HG03066 (cell line): ENCODE measurements at regions not wholly inside any gene's neighbourhood (a gene's known extent, or its start where the extent isn't known, plus 50 kb on each side); places are given as distances from the start of the nearest gene placed in this dataset.

ENCODE experiments used
- ATAC-seq: cut with Tn5 transposase; IDR thresholded peaks from one replicate; pipeline ENCODE4 v1.9.1; 2021; ENCODE audit warnings: low read depth; ENCODE audit not compliant: unreplicated experiment

DNA sequence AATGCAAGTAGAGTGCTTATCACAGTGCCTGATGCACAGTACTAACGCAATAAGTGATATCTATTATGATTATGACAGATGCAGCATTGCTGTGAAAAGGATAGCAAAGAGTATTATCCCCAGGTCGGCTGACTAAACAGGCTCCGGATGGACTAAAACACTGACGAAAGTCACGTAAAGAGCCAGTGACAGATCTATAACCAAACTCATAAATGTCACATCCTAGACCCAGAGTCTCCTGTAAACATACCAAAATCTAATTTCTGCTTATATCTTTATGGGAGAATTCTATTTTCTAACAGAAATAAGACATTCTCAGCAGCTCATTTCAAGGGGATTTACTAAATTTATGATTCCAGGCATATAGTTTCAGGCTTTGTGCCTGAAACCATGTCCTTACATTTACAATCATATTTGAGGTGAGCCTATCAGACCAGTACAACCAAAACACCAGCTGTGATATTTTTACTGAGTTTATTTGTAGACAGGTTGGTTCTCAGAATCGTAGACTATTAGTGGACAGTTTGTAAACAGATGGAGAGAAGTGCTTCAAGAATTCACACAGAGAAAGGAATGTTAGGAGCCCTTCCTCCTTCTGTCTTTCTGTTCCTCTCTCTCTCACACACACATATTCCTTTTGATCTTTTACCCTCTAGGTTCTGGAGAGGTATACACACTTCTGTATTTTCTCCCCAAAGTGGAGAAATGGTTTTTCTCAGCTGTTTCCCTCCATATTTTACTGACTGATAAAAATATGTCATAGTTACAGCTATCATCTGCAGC, 52.4 kb upstream of the WDR26 start:
- no peak for ATAC-seq

DNA sequence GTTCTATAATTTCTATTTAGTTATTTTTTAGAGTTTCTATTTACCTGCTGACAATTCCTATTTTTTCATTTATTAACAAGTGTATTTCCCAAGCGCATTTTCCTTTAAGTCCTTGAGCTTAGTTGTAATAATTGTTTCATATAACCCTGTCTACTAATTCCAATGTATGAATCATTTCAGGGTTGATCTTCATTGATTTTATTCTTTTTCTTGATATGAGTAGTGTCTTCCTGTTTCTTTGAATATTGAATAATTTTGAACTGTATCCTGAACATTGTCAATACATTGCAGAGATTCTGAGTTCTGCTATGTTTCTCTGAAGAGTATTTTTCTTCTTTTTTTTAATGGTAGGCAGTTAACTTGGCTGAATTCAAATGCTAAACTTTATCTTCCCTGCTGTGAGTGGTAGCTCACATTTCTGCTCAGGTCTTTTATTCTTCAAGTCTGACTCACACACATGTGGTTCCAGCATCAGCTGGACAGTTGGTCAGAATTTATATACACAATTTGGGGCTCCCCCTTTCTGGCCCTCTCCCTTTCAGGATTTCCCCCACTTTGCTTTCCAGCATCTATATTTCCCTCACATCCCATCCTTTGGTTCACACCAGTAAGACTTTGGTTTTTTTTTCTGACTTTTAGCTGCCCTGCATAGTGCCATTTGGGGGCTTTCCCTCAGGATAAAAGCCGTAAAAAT, 54.4 kb upstream of the WDR26 start:
- ATAC-seq: no peak

GRCh38 chr1:224489534-224490365, 55.2 kb upstream of the WDR26 start:
- ATAC-seq: no peak

DNA sequence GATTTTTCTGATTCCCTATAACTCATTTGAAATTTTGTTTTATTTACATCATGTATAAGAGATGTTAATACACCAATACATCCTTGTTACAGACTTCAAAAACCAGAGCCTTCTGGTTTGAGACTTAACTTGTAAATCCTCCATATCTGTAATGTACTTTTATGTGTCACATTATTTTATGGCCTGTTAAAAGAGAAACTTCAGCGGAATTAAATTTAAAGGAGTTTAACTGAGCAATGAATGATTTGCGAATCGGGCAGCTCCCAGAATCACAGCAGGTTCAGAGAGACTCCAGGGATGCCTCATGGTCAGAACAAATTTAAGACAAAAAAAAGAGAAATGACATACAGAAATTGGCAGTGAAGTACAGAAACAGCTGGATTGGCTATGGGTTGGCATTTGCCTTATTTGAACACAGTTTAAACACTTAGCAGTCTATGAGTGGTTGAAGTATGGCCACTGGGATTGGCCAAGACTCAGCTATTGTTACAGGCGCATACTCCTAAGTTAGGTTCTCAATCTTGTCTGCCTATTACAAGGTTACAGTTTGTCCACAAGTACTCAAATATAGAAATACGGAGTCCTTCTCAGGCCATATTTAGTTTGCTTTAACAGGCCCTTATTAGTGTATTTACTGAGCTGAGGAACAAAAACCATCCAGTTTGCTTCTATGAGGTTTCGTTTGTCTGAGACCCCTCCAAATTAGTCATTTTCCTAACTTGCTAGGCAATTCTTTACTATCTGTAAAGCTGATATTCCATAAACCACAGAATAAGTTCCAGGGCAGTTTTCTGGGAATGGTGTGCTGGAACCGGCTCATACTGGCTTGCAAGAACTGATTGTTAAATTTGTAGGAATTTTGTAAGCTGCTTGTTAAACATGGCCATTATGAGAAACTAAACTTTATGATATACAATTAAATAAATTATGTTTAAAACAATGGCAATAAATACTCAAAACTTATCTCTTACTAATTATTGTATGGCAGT, 56.2 kb upstream of the WDR26 start:
- no peak for ATAC-seq

DNA sequence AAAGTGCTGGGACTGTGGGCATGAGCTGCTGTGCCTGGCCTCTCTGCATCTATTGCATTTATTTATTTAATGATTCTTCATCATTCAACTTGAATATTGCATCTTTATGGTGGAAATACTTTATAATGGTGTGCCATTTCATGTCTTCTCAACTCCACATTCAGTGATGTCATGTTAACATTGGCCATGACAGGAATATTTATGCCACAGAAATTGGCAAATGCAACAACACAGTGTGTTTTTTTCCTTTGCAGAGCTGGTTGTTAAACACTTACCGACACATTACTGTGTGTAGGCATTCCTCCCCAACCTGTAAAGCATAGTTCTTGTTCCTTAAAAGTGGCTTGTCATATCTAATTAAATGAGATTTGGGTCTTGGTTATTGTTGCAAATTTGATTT, 57.4 kb upstream of the WDR26 start:
- no peak for ATAC-seq

GRCh38 chr1:224492632-224493031, 58.0 kb upstream of the WDR26 start:
- no peak for ATAC-seq

DNA sequence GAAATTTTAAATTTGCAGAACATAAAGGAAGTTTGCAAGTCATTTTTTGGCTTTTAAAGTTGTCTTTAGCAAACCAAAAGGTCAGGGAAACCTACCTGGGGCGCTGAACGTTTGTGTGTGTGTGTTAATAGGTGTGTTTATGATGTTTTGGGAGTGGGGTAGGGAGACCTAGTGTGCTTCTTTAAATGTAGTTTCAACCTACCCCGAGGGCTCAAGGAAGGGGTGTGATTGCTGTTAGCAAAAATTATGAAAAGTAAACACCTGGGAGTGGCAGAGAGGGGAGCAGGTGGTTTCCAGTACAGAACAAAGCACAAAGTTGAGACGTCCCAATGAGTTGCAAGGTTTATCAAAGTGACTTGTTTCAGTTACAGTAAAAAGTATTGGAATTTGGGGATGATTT, 58.7 kb upstream of the WDR26 start:
- no peak for ATAC-seq

DNA sequence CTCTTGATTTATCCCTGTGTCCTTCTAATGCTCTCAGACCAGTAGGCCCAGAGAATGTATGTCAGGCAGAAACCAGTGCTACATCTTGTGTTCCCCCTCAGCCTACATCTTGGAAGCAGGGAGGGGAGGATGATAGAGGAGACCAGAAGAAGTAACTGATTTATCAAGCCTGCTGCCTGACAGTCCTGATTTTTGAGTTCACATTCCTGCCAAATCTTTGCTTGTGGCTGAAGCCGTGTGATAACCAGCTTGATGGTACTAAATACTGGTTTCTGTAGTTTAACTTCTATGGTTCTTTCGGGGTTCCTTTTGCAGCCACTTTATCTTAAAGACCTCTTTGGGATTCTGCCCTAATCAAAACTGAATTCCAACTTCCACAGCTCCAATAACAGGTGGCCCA, 59.7 kb upstream of the WDR26 start:
- ATAC-seq: no peak

- no peak for ATAC-seq
Observed at GRCh38 chr1:224495866-224496265, 61.3 kb upstream of the WDR26 start.

DNA sequence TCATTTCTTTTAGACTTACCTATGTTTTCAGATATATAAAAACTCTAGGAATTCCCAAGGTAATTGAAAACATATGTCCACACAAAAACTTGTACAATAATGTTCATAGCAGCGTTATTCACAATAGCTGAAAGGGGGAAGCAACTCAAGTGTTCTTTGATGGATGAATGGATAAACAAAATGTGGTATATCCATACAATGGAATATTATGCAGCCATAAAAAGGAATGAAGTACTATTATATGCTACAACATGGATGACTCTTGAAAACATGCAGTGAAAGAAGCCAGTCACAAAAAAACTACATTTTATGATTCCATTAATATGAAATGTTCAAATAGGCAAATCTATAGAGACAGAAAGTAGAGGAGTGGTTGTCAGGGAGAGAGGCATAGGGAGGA, 62.2 kb upstream of the WDR26 start:
- no peak for ATAC-seq

DNA sequence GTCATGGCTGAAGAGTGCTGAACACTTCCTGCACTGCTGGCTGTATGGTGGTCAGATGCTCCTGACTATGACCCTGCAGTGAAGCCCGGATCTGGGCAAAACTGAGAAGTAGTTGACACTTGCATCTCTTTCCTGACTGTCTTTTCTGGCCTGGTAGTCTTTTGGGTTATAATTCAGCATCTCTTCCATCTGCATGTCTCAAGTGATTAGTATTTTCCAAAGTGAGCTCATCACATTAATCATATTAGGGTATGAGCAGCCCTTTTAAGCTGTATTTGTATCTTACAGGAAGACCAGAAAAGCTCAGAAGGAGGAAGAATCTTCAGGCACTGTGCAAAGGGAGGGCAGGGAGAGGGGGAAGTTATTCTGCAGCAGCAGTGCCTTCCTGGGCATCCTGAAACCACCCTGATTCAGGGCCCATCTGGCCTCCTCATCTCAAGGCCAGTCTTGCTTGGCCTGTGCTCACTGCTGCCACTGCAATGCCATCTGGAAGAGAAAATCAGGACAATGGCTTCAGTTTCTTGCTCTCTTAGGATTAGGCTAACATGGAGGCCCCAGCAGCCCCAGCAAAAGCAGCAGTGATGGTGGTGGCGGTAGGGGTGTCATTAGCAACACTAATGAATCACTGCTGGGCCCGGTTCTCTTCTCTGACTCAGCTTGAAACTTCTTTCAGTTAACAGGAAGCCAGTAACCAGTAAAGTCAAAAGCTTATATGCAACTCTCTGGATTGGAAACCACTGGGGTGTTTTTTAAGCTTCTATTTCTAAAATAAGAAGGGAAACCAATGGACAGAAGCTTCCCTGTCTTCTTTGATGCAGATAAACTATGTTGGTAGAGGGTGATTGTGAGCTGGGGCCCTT, 63.3 kb upstream of the WDR26 start:
- peak; percentile 94 for ATAC-seq

DNA sequence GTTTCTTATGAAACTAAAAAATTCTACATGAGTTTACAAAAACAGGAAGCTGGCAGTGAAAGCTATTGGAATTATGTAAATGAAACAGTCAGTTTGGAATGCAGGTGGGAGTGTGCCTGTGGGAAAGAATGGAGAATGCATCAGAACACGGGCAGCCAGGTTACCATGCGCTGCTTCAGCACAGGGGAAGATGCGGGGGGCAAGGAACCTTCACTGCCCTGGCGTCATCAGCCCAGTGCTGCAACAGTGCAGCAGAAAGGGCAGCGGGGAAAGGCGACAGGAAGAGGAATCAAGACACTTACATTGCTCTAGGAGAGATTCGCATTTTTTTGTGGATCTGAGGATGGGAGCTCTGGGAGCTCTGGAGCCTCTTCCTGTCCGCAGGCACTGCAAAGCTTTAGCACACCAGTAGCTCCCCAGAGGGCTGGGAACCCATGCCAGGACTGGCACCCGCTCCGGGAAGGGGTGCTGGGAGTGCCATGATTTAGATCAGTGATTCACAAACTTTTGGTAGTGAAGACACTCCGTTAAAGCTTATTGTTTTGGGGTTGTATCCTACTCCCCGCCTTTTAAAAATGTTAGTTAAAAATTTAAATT, 64.1 kb upstream of the WDR26 start:
- no peak for ATAC-seq

GRCh38 chr1:224499204-224499603, 64.6 kb upstream of the WDR26 start:
- ATAC-seq: no peak

GRCh38 chr1:224500796-224501195, 66.2 kb upstream of the WDR26 start:
- ATAC-seq: no peak

GRCh38 chr1:224501836-224502235, 67.2 kb upstream of the WDR26 start:
- ATAC-seq: no peak

- ATAC-seq: no peak
Observed at GRCh38 chr1:224502459-224503160, 68.0 kb upstream of the WDR26 start.

DNA sequence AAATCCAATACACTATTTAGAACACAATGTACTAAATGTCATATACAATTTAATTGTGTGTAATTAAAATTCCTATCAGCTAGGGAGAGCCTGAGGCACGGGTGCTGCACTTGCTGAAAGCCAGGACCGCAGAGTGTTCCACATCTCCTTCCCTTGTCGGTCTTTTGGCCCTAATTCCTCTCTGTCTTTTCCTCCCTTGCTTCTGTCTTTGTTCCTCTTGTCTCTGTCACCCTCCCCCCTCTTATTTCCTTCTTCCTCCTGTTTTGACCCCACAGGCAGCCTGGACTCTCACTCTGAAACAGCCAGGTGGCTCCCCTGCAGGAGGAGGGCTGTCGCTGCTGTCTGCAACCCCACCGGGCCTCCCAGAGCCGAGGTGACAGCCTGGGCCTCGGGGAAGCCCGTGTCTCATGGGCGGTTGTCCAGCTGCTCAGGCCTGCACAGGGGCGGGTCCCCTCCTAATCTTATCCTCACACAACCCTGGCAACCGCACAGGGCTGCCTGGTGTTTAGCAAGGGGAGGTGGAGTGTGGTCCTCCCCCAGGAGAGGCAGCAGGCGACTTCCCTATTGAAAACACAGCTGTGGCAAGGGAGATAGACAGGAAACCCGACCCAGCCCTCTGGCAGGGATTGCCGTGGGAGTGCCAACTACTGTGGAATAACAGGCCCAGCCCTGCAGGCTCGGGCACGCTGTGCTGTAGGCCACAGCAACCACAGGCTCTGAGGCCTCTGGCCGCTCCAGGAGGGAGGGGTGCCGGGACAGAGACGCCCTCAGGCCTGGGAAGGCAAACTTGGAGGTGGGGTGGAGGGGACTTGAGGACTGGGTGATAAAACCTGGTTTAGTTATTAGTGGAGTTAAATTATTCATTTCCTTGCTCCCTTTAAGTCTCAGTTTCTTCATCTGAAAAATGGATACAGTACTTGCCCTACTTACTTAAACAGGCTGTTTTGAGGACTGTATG, 68.8 kb upstream of the WDR26 start:
- peak; percentile 87 for ATAC-seq
